Neuronal stem cell (in vitro differentiated cells): ENCODE measurements at regions not wholly inside any gene's neighbourhood (a gene's known extent, or its start where the extent isn't known, plus 50 kb on each side); places are given as distances from the start of the nearest gene placed in this dataset. TPM values are rescaled to one million over a fixed set of nuclear protein-coding genes. Genes with fewer than 3 reads are reported as not detected.

Experiments
- small RNA-seq: library from polyadenylated mRNA; stranded (forward); fragments of <200 nt; extraction: miRNeasy Mini kit (QIAGEN cat#:217004); gene quantifications from one replicate; pipeline ENCODE3, GENCODE V24; 2013; ENCODE audit not compliant: insufficient read depth

Small RNA genes in the stretch of these regions (small RNA-seq; reads per million reads assigned to genes)
- not detected for gene RNU4-79P
